Skeletal muscle satellite cell (primary cell): ENCODE measurements at regions not wholly inside any gene's neighbourhood (a gene's known extent, or its start where the extent isn't known, plus 50 kb on each side); places are given as distances from the start of the nearest gene placed in this dataset.

Experiments
- H3K27me3 ChIP-seq: 2 replicates; pipeline ENCODE4 v1.7.0; 2013; ENCODE audit warnings: low read length; ENCODE audit not compliant: control insufficient read depth, insufficient read depth
- H3K36me3 ChIP-seq: 2 replicates; pipeline ENCODE4 v1.7.0; 2013; ENCODE audit warnings: mild to moderate bottlenecking, control low read depth, low read length; ENCODE audit not compliant: insufficient read depth
- H3K4me1 ChIP-seq: 2 replicates; pipeline ENCODE4 v1.7.0; 2013; ENCODE audit warnings: low read length; ENCODE audit not compliant: control insufficient read depth, insufficient read depth
- H3K4me2 ChIP-seq: 2 replicates; pipeline ENCODE4 v1.7.0; 2013; ENCODE audit warnings: mild to moderate bottlenecking, low read length
- H3K4me3 ChIP-seq: 2 replicates; pipeline ENCODE4 v1.7.0; 2013; ENCODE audit warnings: low read length
- H3K9ac ChIP-seq: 2 replicates; pipeline ENCODE4 v1.7.0; 2013; ENCODE audit warnings: mild to moderate bottlenecking, low read depth, low read length, moderate library complexity
- H3K9me3 ChIP-seq: replicated peaks from 2 replicates; pipeline ENCODE4 v1.7.0; 2013; ENCODE audit warnings: mild to moderate bottlenecking, control low read depth, low read length

GRCh38 chr11:16611926-16612565, 126.4 kb upstream of the C11orf58 start:
- Histone ChIP-seq H3K27me3 (peaks cover 28% of the 10 kb centered on the region), H3K4me3 (no peak overlapping the region), H3K4me1 (peaks cover 10% of the 10 kb centered on the region), H3K9ac (no peak overlapping the region), H3K9me3 (no peaks in the 10 kb centered on the region), H3K36me3 (no peaks in the 10 kb centered on the region), H3K4me2 (no peak overlapping the region)

GRCh38 chr11:16611401-16611921, 127.0 kb upstream of the C11orf58 start:
- H3K4me1 ChIP-seq, result peaks cover 12% of the 10 kb centered on the region
- H3K9me3 ChIP-seq, result no peaks in the 10 kb centered on the region
- no peak overlapping the region for H3K4me2 ChIP-seq
- H3K27me3 ChIP-seq, result peaks cover 28% of the 10 kb centered on the region
- H3K9ac ChIP-seq, result no peak overlapping the region
- H3K4me3 ChIP-seq, result no peak overlapping the region
- H3K36me3 ChIP-seq, result no peaks in the 10 kb centered on the region

GRCh38 chr11:16610738-16611388, 127.6 kb upstream of the C11orf58 start:
- Histone ChIP-seq H3K36me3 (no peaks in the 10 kb centered on the region), H3K4me3 (no peak overlapping the region), H3K9me3 (no peaks in the 10 kb centered on the region), H3K4me2 (no peak overlapping the region), H3K9ac (no peak overlapping the region), H3K27me3 (peaks cover 28% of the 10 kb centered on the region), H3K4me1 (peaks cover 13% of the 10 kb centered on the region)

- Histone ChIP-seq H3K9ac (no peak overlapping the region), H3K9me3 (no peaks in the 10 kb centered on the region), H3K4me3 (no peak overlapping the region), H3K4me2 (no peak overlapping the region), H3K27me3 (peaks cover 26% of the 10 kb centered on the region), H3K4me1 (peaks cover 13% of the 10 kb centered on the region), H3K36me3 (no peaks in the 10 kb centered on the region)
These were observed 128.2 kb upstream of the C11orf58 start for GRCh38 chr11:16610213-16610737.

GRCh38 chr11:16609769-16610168, 128.7 kb upstream of the C11orf58 start:
- H3K9ac ChIP-seq, result no peak overlapping the region
- peaks cover 23% of the 10 kb centered on the region for H3K27me3 ChIP-seq
- no peak overlapping the region for H3K4me2 ChIP-seq
- no peak overlapping the region for H3K4me3 ChIP-seq
- no peaks in the 10 kb centered on the region for H3K36me3 ChIP-seq
- H3K9me3 ChIP-seq, result no peaks in the 10 kb centered on the region
- H3K4me1 ChIP-seq, result peaks cover 13% of the 10 kb centered on the region

GRCh38 chr11:16607675-16608644, 130.5 kb upstream of the C11orf58 start:
- peaks cover 18% of the 10 kb centered on the region for H3K27me3 ChIP-seq

GRCh38 chr11:16606784-16607674, 131.4 kb upstream of the C11orf58 start:
- Histone ChIP-seq H3K4me1 (peaks cover 12% of the 10 kb centered on the region), H3K27me3 (peaks cover 9% of the 10 kb centered on the region), H3K9ac (peak overlapping the region; percentile 81), H3K9me3 (no peaks in the 10 kb centered on the region), H3K4me2 (peak overlapping the region; percentile 99), H3K36me3 (no peaks in the 10 kb centered on the region), H3K4me3 (peak overlapping the region; percentile 85)

More at GRCh38 chr11:16607675-16608644, 130.5 kb upstream of the C11orf58 start:
- Histone ChIP-seq H3K9ac (peak overlapping the region; percentile 81), H3K36me3 (no peaks in the 10 kb centered on the region), H3K4me2 (peak overlapping the region; percentile 99), H3K9me3 (no peaks in the 10 kb centered on the region), H3K4me3 (peak overlapping the region; percentile 85), H3K4me1 (peaks cover 15% of the 10 kb centered on the region)

GRCh38 chr11:16605894-16606783, 132.3 kb upstream of the C11orf58 start:
- no peaks in the 10 kb centered on the region for H3K9me3 ChIP-seq
- peak overlapping the region; percentile 84 for H3K9ac ChIP-seq
- peak overlapping the region; percentile 85 for H3K4me3 ChIP-seq
- no peaks in the 10 kb centered on the region for H3K36me3 ChIP-seq
- peaks cover 12% of the 10 kb centered on the region for H3K4me1 ChIP-seq
- H3K27me3 ChIP-seq, result peaks cover 6% of the 10 kb centered on the region
- peak overlapping the region; percentile 99 for H3K4me2 ChIP-seq

- Histone ChIP-seq H3K27me3 (peaks cover 6% of the 10 kb centered on the region), H3K4me3 (peak overlapping the region; percentile 85), H3K9ac (peak overlapping the region; percentile 84)
These were observed 133.0 kb upstream of the C11orf58 start for GRCh38 chr11:16605389-16605893.

More at GRCh38 chr11:16605389-16605893, 133.0 kb upstream of the C11orf58 start:
- Histone ChIP-seq H3K9me3 (no peaks in the 10 kb centered on the region), H3K4me1 (peaks cover 12% of the 10 kb centered on the region), H3K4me2 (peak overlapping the region; percentile 99), H3K36me3 (no peaks in the 10 kb centered on the region)
